GM19452 (cell line): ENCODE measurements at regions not wholly inside any gene's neighbourhood (a gene's known extent, or its start where the extent isn't known, plus 50 kb on each side); places are given as distances from the start of the nearest gene placed in this dataset.

Source experiments
- ATAC-seq: cut with Tn5 transposase; IDR thresholded peaks from one replicate; pipeline ENCODE4 v1.9.1; 2021; ENCODE audit not compliant: unreplicated experiment

DNA sequence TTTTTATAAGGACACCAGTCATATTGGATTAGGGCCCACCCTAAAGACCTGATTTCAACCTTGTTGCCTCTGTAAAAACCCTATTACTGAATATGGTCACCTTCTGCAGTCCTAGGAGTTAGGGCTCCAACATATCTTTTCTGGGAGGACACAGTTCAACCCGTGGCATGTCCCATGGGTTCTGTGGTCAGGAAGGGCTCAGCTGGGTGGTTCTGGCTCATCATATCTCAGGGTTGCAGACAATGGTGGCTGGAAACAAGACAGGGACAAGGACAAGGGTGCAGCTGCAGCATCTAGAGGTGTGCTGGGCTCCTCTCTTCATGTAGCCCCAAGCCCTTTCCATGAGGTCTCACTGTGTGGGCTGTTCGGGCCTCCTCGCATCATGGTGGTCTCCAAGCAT, 63.1 kb upstream of the FOXF1 start:
- ATAC-seq = no peak

DNA sequence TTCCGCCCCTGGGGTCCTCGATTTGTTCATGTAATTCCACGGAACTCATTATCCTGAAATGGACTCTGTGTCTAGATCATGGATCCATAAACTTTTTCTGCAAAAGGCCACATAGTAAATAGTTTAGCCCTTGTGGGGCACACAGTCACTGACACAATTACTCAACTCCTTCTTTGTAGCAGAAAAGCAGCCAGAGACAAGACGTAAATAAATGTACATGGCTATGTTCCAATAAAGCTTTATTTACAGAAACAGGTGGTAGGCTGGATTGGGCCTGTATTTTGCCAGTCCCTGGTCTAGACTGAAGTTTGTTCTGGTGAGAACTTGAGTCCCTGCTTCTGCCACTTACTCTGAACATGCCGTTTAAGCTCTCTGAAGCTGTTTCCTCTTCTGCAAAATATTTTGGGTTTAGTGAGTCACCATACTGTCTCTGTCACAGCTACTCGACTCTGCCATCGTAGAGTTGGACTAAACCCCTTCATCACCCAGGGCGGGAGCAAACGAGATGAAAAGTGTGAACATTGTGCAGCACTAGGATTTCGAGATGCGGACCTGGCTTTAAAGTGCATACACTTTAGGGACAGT, 61.9 kb upstream of the FOXF1 start:
- no peak for ATAC-seq

DNA sequence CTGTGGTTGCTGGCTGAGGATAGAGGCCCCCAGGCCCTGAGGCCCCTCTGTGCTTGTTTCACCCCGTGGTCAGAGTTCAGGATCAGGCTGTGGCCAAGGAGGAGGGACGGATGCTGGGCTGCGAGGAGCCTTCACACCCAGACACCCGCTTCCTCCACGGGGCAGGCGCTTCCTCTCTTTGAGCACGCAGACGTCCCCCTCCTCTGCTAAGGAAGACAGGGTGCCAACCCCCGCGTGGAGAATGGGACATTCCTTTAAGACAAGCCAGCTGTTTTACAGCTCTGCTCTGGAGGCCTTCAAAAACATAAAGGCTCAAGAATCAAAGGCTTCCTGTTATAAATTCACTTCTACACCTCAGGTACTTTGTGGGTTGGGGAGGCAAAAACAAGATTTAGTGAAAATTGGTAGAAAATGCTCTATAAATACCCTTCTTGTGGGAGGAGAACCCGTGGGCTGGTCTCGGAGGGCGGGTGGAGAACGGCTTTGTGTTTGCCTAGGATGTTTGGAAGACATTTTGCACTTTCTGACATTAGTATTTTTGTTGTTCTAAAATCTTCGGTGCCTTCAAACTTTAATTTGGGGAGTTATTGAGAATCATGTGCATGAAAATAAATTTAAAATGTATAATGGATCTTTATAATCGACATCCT, 60.8 kb upstream of the FOXF1 start:
- no peak for ATAC-seq

DNA sequence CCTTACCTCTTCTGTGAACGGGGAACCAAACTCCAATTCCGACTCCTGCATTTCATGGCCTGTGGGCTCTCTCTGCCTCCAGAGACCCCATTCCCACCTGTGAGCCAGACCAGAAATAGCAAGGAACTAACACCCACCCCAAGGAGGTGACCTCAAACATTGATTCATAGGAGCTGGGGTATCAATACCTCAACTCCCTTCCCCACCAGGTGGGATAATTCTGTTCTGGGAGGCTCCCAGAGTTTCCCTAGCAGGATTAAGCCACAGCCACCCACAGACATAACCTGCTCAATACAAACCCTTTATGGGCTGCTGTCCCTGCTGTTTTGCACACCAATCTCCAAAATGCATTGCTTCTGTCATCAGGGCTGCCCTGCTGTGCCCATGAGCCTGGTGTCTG, 59.6 kb upstream of the FOXF1 start:
- ATAC-seq = no peak

DNA sequence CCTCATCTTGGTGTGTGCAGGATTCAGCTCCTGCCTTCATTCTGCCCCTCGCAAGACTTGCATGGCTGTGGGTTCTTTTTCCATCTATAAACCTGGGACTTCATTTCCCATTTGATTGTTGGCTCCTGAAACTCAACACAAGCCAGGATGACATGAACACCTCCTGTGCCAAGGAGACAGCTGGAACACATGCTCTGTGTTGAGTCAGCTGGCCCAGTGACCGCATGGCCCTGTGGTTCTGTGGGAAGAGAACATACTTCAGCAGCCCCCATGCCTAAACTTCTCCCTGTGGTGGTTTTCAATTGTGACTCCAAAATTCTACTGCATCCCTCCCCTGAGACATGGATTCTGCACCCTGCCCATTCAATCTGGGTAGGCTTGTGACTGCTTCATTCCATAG, 57.9 kb upstream of the FOXF1 start:
- no peak for ATAC-seq

DNA sequence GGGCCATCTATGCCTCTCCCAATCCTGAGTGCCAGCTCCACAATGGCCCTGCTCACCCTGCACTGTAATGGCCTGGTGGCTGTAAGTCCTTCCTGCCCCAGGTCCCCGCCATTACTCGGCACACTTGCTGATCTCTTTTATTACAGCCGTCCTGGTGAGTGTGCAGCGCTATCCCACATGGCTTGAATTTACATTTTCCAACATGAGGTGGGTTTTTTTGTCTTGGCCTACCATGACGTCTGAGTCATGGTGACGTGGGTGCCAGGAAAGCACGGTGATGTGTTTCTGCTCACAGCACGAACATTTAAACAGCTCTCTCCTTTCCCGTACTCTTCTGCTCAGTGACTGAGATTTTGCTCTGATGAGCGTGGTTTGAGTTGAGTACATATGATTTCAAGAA, 55.2 kb upstream of the FOXF1 start:
- no peak for ATAC-seq

DNA sequence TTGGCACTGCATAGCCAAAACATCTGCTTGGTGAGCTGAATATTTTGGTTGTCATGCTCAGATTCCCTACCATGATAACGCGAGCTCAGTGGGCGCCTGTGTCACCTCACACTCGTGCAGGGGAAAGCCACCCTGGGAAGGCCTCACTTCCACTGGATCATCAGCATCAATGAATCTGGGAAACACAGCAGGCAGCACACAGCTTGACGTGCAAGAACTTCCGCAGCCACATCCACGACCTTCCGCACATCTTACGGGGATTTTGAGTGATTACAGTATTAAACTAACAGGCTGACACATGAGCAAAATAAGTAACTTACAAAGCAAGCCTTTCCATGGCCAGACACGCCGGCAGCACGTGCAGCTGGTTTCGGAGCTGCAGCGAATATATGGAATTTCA, 54.7 kb upstream of the FOXF1 start:
- no peak for ATAC-seq

DNA sequence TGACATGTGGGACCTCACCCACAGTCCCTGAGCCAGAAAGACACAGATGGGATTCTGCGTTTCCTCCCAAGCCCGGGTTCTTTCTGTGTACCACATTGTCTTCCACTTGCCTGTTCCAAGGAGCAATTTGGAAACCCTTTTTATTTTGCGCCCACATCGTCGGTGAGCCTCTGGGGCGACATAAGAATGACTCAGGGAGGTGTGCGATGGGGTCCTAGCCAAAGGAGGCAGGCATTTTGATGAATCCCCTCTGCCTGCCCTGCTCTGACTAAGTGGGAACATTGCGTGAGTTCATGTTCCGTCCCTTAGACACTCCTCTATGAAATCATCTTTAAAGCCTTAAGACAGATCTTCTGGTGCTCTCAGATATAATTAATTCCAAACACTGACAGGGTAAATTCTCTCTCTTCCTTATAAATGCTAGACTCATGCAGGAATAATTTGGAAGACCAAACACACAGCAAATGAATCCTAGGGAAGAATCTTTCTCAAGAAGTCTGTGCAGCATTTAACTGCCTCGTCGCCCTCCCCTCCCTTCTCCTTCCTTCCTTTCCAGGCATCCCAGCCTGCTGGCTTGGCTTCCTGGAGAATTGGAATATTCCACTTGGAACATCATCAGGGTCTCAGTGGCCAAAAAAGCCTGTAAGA, 52.7 kb upstream of the FOXF1 start:
- ATAC-seq = no peak

DNA sequence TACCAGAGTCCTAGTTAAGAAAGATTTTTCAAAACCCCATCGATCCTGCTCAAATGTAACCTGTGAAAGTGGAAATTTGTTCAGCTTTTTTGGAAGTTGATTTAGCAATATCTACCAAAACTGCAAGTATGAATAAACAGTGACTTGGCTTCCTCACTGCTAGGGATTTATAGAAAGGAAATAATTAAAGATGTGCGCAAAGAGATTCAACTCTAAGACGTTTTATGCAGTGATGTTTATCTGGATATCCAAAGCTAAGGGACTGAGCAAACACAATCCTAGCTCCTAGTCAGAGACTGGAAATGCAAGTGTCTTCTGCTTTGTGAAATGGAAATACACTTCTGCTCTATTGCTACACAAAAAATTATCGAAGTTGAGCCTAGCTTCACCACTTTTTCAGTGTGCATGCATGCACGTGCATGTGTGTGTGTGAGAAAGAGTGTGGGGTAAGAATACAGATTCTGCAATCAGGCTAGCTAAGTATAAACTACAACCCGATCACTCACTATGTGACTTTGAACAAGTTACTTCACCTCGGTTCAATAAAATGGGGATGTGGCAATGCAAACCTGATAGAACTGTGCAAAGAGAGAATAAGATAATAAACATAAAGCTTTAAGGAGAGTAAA, 52.1 kb upstream of the FOXF1 start:
- no peak for ATAC-seq

DNA sequence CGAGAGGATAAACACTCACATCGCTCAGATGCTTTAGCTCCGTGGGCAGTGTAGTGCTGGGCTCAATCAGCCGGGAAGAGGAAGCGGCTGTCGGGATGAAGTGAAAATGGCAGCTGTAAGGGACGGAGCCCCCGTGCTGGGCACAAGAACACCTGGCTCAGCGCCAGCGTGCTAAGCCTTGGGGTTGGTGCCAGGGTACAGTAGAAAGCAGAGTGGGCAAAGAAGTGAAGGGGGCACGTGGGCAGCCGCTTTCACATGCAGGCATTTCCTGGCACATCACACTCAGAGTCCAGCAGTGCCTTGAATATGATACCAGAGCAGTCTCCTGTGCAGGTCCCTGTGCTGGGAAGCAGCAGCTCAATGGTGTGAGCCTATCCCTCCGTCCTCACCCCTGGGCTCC, 51.1 kb upstream of the FOXF1 start:
- no peak for ATAC-seq
